ENCODE measurements at regions not wholly inside any gene's neighbourhood (a gene's known extent, or its start where the extent isn't known, plus 50 kb on each side); places are given as distances from the start of the nearest gene placed in this dataset.

DNA sequence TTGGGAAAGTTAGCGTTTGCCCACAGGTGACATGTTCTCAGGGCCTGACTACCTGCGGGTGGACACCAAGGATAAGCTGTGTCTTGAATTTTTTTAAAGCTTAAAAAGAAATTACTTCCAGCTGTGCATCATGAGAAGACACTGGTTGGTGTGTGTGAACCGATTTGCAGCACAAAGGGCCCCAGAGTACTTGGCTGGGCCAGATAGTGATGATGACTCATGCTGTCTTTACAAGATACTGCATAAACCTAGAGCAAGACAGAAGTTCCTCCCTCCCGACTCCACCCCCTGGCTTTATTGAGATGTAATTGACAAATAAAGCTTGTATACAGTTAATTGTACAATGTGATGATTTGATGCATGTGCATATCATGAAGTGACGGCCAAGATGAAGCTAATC, 212.8 kb downstream of the NXNL2 start:
- intact Hi-C loops (cut with DNase I) = loop anchor here (2.0 to 5.0 kb wide), 5 partner anchors 95 to 550 kb away; partner anchors contain the start of gene S1PR3
- DNase-seq = peak; percentile 83
- H3K4me1 ChIP-seq = peaks cover 2 to 70% (median 66%) of the 10 kb centered on the region in 4 donors

DNA sequence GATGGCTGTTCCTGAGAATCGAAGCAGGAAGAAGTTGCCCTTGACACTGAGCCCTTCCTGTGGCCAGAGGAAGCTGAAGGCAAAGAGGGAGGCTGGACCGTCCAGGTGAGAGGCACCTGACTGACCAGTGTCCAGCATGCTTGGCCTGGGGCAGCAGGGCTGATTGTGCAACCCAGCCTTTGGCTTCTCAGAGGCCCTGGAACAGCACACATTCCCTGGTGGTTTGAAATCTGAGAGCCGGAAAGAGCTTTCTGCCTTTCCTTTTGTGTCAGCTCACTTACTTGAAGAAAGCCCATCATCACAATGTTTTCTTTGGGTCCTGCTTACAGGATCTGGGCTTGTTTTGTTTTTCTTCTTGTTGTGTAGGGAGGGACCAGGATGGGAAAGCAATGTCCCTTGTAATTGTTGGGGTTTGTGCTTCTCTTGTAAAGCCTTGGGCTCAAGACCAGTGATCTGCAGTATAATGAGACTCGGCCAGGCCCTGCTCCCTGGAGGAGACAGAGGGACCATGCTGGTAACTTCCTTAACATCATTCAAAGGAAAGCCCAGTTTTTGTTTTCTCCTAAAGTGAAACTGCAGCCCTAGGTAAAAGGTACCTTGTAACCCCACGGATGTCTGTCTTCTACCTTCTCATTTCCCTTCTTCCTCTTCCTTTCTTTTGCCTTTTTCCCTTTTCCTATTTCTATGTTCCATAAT, 213.7 kb downstream of the NXNL2 start:
- no peaks in the 10 kb centered on the region for H3K36me3 ChIP-seq
- H3K27me3 ChIP-seq = no peaks in the 10 kb centered on the region
- DNase-seq = peak; percentile 85
- 73 to 78% methylated on average over 5 of the region's 5 CpGs for WGBS, 2 donors
- peak overlapping the region; percentile 40 to 75 (median 62) for H3K27ac ChIP-seq
- H3K4me1 ChIP-seq = peaks cover 0 to 66% (median 59%) of the 10 kb centered on the region in 4 donors
- intact Hi-C loops (cut with DNase I) = loop anchor here (5.0 kb wide), 4 partner anchors 96 to 551 kb away; no protein-coding TSS in a partner anchor
- no peak overlapping the region for H3K4me3 ChIP-seq
- H3K9me3 ChIP-seq = no peaks in the 10 kb centered on the region
- TF ChIP-seq POLR2AphosphoS5 (IDR thresholded peaks at IDR 0.05) (peak in 2 of 4 donors; percentile 16 to 44), EP300 (IDR thresholded peaks at IDR 0.05) (no peak)

More for the DNA sequence above, 212.8 kb downstream of the NXNL2 start:
- 39 to 60% methylated on average over 5 of the region's 5 CpGs for WGBS, 2 donors
- peak in 3 of 4 donors; percentile 30 to 57 (median 57) for TF ChIP-seq POLR2AphosphoS5 (IDR thresholded peaks at IDR 0.05)
- no peak for TF ChIP-seq POLR2A (IDR thresholded peaks at IDR 0.05)
- TF ChIP-seq CTCF (IDR thresholded peaks at IDR 0.05) = no peak
- TF ChIP-seq EP300 (IDR thresholded peaks at IDR 0.05) = no peak
- H3K9me3 ChIP-seq = no peaks in the 10 kb centered on the region
- H3K4me3 ChIP-seq = no peak overlapping the region
- no peaks in the 10 kb centered on the region for H3K36me3 ChIP-seq
- H3K27ac ChIP-seq = peak overlapping the region; percentile 40 to 75 (median 62)
- H3K27me3 ChIP-seq = no peaks in the 10 kb centered on the region

GRCh38 chr9:88749420-88749819, 214.4 kb downstream of the NXNL2 start:
- Histone ChIP-seq H3K4me3 (no peak overlapping the region), H3K27me3 (no peaks in the 10 kb centered on the region), H3K9me3 (no peaks in the 10 kb centered on the region), H3K27ac (peak overlapping the region; percentile 40 to 75 (median 62)), H3K36me3 (no peaks in the 10 kb centered on the region), H3K4me1 (peaks cover 0 to 66% (median 56%) of the 10 kb centered on the region in 4 donors)
- intact Hi-C loops (cut with DNase I) = loop anchor here (5.0 kb wide), 4 partner anchors 97 to 552 kb away; no protein-coding TSS in a partner anchor
- TF ChIP-seq POLR2A (IDR thresholded peaks at IDR 0.05) (no peak), POLR2AphosphoS5 (IDR thresholded peaks at IDR 0.05) (peak in 3 of 4 donors; percentile 29 to 65 (median 48))
- 47 to 69% methylated on average over 2 of the region's 2 CpGs for WGBS, 2 donors
- no peak for DNase-seq

DNA sequence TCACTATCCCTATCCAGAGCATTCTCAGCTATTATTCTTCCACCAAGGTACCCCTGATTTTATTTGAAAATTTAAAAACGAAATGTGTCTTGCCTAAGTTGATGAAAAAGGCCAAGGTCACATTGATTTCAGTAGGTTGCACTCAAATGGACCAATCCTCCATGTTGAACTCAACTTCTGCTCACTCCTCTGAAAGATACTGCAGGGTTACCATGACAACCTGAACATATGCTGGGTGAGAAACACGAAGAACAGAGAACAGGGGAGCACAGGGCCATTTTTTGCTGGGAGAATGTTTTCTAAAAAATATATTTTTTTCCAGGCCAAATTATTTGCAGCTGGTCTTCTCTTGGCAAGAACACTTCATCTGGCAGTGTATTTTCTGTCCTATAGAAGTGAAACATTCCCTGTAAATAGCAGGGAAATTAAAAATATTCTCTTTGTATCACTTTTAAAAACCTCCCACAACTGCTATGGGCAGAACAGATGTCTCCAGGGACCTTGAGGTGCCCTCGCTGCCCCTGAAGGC, 215.9 kb downstream of the NXNL2 start:
- TF ChIP-seq POLR2A (IDR thresholded peaks at IDR 0.05) = no peak
- H3K4me1 ChIP-seq = peaks cover 0 to 59% (median 49%) of the 10 kb centered on the region in 4 donors
- intact Hi-C loops (cut with DNase I) = no loop called here
- no peaks in the 10 kb centered on the region for H3K9me3 ChIP-seq
- H3K27ac ChIP-seq = no peak overlapping the region
- H3K36me3 ChIP-seq = no peaks in the 10 kb centered on the region
- 62 to 78% methylated on average over 3 of the region's 3 CpGs for WGBS, 2 donors
- no peak overlapping the region for H3K4me3 ChIP-seq
- no peak for DNase-seq
- no peaks in the 10 kb centered on the region for H3K27me3 ChIP-seq

- Histone ChIP-seq H3K36me3 (no peaks in the 10 kb centered on the region), H3K27ac (no peak overlapping the region), H3K27me3 (no peaks in the 10 kb centered on the region), H3K4me3 (no peak overlapping the region), H3K4me1 (peaks cover 0 to 50% (median 40%) of the 10 kb centered on the region in 4 donors), H3K9me3 (no peaks in the 10 kb centered on the region)
- TF ChIP-seq POLR2A (IDR thresholded peaks at IDR 0.05) (no peak), POLR2AphosphoS5 (IDR thresholded peaks at IDR 0.05) (no peak), EP300 (IDR thresholded peaks at IDR 0.05) (no peak)
- intact Hi-C loops (cut with DNase I) = no loop called here
- DNase-seq = no peak
- WGBS, 2 donors = 81 to 82% methylated on average over 8 of the region's 8 CpGs
Measured at GRCh38 chr9:88751781-88752180, 216.8 kb downstream of the NXNL2 start.

GRCh38 chr9:88753691-88754367, 218.9 kb downstream of the NXNL2 start:
- Histone ChIP-seq H3K9me3 (no peaks in the 10 kb centered on the region), H3K27me3 (no peaks in the 10 kb centered on the region), H3K4me3 (no peak overlapping the region), H3K36me3 (no peaks in the 10 kb centered on the region), H3K27ac (peak overlapping the region in 2 of 4 donors; percentile 20 to 32), H3K4me1 (peaks cover 0 to 30% (median 21%) of the 10 kb centered on the region in 4 donors)
- 51 to 58% methylated on average over 7 of the region's 7 CpGs for WGBS, 2 donors
- TF ChIP-seq EP300 (IDR thresholded peaks at IDR 0.05) (no peak), POLR2AphosphoS5 (IDR thresholded peaks at IDR 0.05) (peak in 1 of 4 donors; percentile 18), CTCF (IDR thresholded peaks at IDR 0.05) (no peak)
- intact Hi-C loops (cut with DNase I) = no loop called here
- DNase-seq = peak; percentile 74
